H1 (cell line): ENCODE measurements at regions not wholly inside any gene's neighbourhood (a gene's known extent, or its start where the extent isn't known, plus 50 kb on each side); places are given as distances from the start of the nearest gene placed in this dataset.

Experiments
- GTF2F1 ChIP-seq: IDR thresholded peaks from 2 replicates; pipeline ENCODE4 v1.6.1; 2012; ENCODE audit warnings: low read depth, low read length, improper control_type of control experiment, borderline replicate concordance
- JUN ChIP-seq: IDR thresholded peaks from 2 replicates; pipeline ENCODE4 v1.6.1; 2011; ENCODE audit warnings: low read depth, mild to moderate bottlenecking, improper control_type of control experiment, low read length
- POLR2A ChIP-seq, 2 experiments: IDR thresholded peaks; 1 replicate in 1 of 2; 2 replicates in 1 of 2; pipeline ENCODE4 v1.6.1; 2011; ENCODE audit warnings: low read depth in 2 of 2, low read length in 2 of 2, mild to moderate bottlenecking in 2 of 2; ENCODE audit errors: control extremely low read depth in 1 of 2

DNA sequence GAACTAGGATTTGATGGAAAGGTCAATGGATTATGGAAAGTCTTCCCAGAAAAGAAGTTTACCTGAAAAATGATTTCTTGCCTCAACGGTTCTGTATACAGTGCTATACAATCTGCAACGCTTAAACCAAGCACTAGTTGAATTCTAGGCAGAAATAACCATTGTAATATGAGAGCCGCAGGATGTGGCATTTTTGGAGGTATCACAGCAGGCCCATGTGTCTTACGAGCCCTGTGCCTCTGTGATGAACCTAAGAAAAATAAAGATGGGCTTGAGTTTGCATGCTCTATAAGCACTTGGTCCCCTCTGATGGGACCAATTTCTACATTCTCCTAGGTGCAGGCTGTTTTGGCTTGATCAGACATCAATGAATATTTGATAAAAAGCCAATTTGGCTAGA is 78.7 kb upstream of the RFC3 start:
- TF ChIP-seq POLR2A (IDR thresholded peaks at IDR 0.05; ENCODE audit: control extremely low read depth in 1 of 2, low read depth in 2 of 2, low read length in 2 of 2) (no peak), JUN (no peak), GTF2F1 (no peak)
